Body of pancreas (tissue), 4 donors: ENCODE measurements at regions not wholly inside any gene's neighbourhood (a gene's known extent, or its start where the extent isn't known, plus 50 kb on each side); places are given as distances from the start of the nearest gene placed in this dataset.

ENCODE experiments used
- POLR2A ChIP-seq, 3 donors: fragments of 450-650 bp; IDR thresholded peaks; one replicate each; pipeline ENCODE4 v1.6.1; 2016; ENCODE audit warnings: antibody characterized with exemption in 3 of 3, mild to moderate bottlenecking in 2 of 3
- TF ChIP-seq, protein P1 (sequence below), 7 experiments: fragments of 450-650 bp in 4 of 7; fragments of 200-600 bp in 3 of 7; sonication (generic) in 3 of 7; IDR thresholded peaks; one replicate each; pipeline ENCODE4 v1.5.1; 2016 to 2019; ENCODE audit warnings: antibody characterized with exemption in 7 of 7

DNA sequence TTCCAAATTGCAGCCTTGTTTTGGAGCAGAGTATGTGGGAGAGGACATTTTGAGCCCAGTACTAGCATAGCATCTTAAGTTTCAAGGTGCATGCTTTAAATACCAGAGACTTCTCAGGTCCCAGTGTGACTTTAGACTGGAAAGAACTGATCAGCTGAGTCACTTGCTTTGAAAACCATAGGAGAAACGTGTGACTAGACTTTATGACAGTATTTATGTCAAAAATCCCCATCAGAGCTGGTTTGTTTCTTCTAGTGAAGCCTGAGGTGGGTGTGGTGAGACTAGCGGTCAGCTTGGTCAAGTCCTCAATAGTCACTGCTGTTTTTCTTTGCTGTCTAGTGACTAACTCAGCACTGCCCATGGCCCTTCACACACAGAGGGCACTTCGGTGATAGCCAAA, 724.2 kb downstream of the GATA3 start:
- TF ChIP-seq, protein P1, sequence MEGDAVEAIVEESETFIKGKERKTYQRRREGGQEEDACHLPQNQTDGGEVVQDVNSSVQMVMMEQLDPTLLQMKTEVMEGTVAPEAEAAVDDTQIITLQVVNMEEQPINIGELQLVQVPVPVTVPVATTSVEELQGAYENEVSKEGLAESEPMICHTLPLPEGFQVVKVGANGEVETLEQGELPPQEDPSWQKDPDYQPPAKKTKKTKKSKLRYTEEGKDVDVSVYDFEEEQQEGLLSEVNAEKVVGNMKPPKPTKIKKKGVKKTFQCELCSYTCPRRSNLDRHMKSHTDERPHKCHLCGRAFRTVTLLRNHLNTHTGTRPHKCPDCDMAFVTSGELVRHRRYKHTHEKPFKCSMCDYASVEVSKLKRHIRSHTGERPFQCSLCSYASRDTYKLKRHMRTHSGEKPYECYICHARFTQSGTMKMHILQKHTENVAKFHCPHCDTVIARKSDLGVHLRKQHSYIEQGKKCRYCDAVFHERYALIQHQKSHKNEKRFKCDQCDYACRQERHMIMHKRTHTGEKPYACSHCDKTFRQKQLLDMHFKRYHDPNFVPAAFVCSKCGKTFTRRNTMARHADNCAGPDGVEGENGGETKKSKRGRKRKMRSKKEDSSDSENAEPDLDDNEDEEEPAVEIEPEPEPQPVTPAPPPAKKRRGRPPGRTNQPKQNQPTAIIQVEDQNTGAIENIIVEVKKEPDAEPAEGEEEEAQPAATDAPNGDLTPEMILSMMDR (IDR thresholded peaks at IDR 0.05) = no peak
- TF ChIP-seq POLR2A (IDR thresholded peaks at IDR 0.05) = no peak
